GM12872 (cell line): ENCODE measurements at regions not wholly inside any gene's neighbourhood (a gene's known extent, or its start where the extent isn't known, plus 50 kb on each side); places are given as distances from the start of the nearest gene placed in this dataset.

Experiments
- CTCF ChIP-seq: IDR thresholded peaks from 3 replicates; pipeline ENCODE4 v1.5.1; 2011; ENCODE audit warnings: low read depth, mild to moderate bottlenecking, low read length, moderate library complexity; ENCODE audit not compliant: insufficient read depth

DNA sequence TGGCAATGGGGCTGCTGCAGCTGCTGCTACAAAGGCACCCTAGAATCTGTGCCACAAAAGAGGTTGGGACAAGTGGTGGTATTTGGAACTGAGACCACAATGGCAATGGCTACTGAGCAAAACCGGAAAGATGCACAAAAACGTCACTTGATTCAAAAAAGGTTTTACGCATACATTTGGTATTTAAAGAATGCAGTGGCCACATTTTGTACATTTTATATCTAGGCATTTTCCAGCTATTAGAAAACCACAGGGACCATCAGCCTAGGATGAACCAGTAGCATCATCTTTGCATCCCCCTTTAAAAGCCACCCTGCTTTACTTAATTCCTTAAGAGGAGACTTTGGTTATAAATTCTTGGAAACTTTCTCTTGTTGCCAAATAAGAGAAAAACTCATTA, 104.8 kb upstream of the CXCL13 start:
- no peak for TF ChIP-seq CTCF

DNA sequence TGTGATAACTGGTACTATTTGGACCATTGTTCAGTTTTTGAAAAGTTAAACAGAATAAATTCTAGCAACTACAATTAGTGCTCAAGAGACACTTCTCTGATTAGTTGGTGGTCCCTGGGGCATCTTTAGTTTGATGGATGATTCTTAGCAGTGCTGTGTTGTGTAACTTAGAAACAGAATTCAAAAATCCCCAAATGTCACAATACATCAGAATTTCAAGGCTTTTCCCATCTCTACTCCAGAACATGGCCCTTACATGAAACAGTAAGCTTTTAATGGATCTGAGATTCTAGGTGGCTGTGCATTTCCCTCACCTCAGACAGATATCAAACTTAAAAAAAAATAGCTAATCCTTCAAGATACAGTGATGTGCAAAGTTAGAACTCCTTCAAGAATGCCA, 104.4 kb upstream of the CXCL13 start:
- TF ChIP-seq CTCF = no peak

GRCh38 chr4:77501851-77502250, 103.8 kb upstream of the CXCL13 start:
- no peak for TF ChIP-seq CTCF

GRCh38 chr4:77504407-77504806, 101.2 kb upstream of the CXCL13 start:
- TF ChIP-seq CTCF = no peak

DNA sequence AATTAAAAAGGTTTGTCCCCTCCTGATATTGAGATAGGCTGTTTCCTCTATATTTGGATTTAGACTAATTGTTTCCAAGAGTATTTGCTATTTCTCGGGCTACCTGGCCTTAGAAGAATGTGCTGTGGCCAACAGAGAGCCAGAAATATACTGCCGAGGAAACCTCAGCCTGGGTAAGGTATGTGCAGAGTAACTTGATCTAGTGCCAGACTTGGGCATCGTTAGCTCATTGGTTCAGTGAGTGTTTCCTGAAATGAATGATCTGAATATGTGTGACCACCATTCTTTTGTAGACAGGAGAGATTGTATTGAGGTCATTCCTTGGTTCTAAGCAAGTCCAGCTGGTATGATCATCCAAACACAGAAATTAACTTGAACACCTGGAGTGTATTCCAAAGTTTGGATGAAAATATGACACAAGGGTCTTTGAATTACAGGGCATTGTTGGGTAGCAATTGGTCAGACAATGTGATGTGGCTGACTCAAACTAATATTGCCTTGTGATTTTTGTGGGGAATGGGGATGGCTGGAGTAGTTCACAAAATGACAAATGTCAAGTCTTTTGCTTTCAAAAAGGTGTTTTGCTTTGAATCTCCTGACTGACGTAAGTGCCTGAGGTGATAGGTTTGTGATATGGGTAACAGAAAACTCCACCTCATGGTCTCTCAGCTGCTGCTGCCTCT, 100.2 kb upstream of the CXCL13 start:
- no peak for TF ChIP-seq CTCF

DNA sequence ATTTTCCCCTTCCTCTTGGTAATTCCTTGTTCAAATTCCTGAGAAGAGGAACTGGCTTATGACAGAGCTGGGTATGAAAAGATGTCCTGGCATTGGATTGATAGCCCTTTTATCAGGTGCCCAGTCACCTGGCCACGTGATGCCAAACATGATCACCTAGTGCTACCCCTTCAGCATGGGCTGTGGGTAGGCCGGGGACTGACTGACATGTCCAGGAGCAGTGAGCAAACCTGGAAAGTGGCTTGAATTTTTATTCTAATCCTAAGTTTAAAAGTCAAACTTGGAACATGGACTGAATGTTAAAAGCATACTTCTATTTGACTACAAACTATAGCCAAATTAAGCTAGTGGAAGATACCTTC, 99.7 kb upstream of the CXCL13 start:
- TF ChIP-seq CTCF = no peak

DNA sequence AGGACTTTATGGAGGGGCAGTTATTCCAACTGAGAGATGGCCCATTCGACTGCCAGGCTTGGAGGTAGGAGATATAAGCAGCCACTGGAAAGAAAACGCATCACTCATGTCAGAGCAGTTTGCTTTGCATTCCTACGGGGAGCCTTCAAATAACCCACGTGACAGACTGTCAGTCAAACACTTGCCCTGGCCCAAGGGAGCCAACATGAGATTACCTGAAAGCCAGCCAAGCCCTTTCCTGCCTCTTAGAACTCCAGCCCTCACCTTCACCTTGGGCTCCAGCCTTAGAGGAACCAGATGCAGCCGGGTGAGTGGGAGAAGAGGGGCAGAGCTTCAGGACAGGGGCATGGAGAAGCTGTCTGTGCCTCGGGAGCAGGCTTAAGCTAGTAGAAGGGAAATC, 95.3 kb upstream of the CXCL13 start:
- TF ChIP-seq CTCF = no peak
